ENCODE measurements at regions not wholly inside any gene's neighbourhood (a gene's known extent, or its start where the extent isn't known, plus 50 kb on each side); places are given as distances from the start of the nearest gene placed in this dataset.

DNA sequence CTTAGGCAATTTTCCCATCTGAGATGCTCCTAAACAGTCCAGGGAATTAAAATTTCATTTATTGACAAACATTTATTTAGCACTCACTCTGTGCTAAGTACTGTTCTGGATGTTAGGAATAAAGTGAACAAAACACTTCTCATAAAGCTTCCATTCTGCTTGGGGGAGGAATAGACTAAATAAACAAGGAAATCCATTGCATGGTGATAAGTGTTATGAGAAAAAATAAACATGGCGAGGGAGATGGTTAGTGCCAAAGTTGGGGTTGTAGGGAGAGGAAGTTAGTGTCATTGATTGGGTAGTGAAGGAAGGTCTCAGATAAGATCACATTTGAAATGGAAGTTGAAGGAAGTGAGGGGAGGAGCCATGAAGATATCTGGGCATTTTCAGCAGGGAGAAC lies 72.2 kb upstream of the CES5A start:
- H3K4me3 ChIP-seq, result no peak overlapping the region
- H3K27ac ChIP-seq, result no peak overlapping the region
- no peak for DNase-seq (ENCODE audit: low spot score)
- TF ChIP-seq, protein P1, sequence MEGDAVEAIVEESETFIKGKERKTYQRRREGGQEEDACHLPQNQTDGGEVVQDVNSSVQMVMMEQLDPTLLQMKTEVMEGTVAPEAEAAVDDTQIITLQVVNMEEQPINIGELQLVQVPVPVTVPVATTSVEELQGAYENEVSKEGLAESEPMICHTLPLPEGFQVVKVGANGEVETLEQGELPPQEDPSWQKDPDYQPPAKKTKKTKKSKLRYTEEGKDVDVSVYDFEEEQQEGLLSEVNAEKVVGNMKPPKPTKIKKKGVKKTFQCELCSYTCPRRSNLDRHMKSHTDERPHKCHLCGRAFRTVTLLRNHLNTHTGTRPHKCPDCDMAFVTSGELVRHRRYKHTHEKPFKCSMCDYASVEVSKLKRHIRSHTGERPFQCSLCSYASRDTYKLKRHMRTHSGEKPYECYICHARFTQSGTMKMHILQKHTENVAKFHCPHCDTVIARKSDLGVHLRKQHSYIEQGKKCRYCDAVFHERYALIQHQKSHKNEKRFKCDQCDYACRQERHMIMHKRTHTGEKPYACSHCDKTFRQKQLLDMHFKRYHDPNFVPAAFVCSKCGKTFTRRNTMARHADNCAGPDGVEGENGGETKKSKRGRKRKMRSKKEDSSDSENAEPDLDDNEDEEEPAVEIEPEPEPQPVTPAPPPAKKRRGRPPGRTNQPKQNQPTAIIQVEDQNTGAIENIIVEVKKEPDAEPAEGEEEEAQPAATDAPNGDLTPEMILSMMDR (IDR thresholded peaks at IDR 0.05), result no peak

DNA sequence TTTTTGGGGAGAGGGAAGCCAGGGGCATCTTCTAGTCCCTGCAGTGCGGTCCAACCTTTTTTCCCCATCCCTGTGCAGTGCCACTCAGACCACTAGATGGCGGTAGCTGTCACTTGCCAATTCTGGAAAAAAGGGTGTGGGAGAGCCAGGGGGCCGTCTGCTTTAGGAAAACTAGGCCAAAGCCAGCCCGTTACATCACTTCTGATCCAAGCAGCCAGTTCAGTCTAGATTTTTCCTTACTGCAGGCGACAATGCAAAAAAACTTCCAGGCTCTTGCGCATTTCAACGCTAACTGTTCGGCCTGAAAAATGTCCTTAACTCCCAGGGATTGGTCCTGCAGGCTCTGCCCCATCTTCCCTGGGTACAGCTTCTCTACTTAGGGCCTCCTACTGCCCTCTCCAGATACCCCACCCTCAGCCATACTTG lies 69.2 kb upstream of the CES5A start:
- H3K27ac ChIP-seq, result no peak overlapping the region
- TF ChIP-seq, protein P1 (IDR thresholded peaks at IDR 0.05), result peak; percentile 84
- DNase-seq (ENCODE audit: low spot score), result no peak
- H3K4me3 ChIP-seq, result no peak overlapping the region

DNA sequence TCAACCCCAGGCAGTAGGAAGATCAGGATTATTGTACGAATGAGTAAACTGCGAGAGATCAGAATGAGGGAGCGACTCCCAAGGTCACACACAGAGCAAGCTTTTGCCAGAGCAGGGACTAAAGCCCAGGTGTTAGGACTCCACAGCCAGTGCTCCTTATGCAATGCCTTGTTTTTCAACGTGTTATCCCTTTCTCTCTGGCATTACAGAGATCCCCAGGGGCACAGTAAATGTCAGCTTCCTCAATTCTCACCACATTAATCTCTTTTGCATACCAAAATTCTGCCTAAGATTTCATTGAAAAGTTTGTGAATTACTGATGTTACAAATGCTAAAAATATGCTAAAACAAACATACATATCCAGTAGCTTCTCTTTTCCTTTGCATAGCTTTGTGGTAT lies 68.1 kb upstream of the CES5A start:
- DNase-seq (ENCODE audit: low spot score), result no peak
- TF ChIP-seq, protein P1 (IDR thresholded peaks at IDR 0.05), result no peak

DNA sequence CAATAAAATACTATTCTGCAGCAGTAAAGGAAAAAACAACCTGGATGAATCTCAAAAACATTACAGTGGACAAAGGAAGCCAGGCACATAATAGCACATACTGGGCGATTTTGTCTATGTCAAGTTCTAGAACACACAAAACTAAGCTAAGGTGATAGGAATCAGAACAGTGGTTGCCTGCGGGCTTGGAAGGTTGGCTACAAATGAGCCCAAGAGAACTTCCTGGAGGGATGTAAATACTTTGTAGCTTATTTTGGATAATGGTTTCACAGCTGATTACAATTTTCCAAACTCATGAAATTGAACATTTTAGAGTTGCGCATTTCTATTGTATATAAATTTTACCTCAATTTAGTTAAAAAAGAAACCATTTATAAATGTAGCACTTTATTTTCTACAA lies 67.6 kb upstream of the CES5A start:
- TF ChIP-seq, protein P1 (IDR thresholded peaks at IDR 0.05), result no peak
- no peak for DNase-seq (ENCODE audit: low spot score)
- H3K27ac ChIP-seq, result no peak overlapping the region
- no peak overlapping the region for H3K4me3 ChIP-seq

More for the DNA sequence above, 68.1 kb upstream of the CES5A start:
- Histone ChIP-seq H3K4me3 (no peak overlapping the region), H3K27ac (no peak overlapping the region)

DNA sequence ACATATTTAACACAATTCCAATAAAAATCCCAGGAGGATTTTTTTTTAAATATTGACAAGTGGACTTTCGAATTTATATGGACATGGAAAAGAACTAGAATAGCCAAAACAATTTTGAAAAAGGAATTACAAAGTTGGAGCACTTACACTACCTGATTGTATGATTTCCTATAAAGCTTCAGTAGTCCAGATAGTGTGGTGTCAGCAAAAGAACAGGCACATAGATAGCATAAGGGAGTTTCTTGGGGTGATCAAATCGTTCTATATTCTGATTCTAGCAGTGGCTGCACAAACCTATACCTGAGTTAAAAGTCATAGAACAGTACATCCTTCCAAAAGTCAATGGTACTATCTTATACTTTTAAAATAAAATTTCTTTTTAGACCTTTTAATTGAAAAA lies 66.4 kb upstream of the CES5A start:
- H3K4me3 ChIP-seq, result no peak overlapping the region
- TF ChIP-seq, protein P1 (IDR thresholded peaks at IDR 0.05), result no peak
- no peak for DNase-seq (ENCODE audit: low spot score)
- H3K27ac ChIP-seq, result no peak overlapping the region

DNA sequence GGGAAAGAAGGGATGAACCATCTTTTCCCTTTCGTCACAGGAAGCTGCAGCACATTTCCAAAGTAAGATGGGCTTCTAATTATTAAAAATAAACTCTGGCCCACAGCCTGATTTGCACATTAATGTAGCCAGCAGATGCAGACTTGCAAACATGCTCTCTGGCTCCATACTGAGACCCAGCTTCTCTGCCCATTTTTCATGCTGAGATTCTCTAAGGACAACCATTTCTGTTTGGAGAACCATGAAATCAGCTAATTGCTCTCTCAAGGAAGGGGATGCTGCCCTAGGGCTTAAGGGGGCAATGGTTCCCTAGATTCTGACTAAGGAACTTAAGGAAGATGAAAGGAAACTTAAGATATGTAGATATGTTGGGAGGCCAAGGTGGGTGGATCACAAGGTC lies 63.0 kb upstream of the CES5A start:
- no peak for DNase-seq (ENCODE audit: low spot score)
- TF ChIP-seq, protein P1 (IDR thresholded peaks at IDR 0.05), result no peak
- no peak overlapping the region for H3K4me3 ChIP-seq
- H3K27ac ChIP-seq, result no peak overlapping the region

DNA sequence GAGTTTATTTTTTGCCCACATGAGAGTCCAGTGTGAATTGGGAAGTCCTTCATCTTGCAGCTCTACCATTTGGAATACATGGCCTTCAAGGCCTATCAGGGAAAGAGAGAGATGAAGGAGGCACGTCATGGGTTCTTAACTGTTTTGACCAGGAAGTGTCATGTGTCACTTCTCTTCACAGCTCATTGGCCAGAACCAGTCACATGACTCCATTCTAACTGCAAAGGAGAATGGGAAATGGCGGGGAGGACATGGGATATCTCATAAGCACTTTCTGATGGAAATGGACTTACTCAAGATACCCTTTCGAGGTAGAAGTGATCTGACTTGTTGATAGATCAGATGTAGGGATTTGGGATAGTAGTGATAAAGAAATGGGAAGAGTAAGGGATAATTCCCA lies 57.9 kb upstream of the CES5A start:
- DNase-seq (ENCODE audit: low spot score), result no peak
- no peak overlapping the region for H3K27ac ChIP-seq
- TF ChIP-seq, protein P1 (IDR thresholded peaks at IDR 0.05), result no peak
- no peak overlapping the region for H3K4me3 ChIP-seq

All from coronary artery (tissue), 2 donors.